ENCODE measurements at regions not wholly inside any gene's neighbourhood (a gene's known extent, or its start where the extent isn't known, plus 50 kb on each side); places are given as distances from the start of the nearest gene placed in this dataset.

GRCh38 chr5:4252385-4252784, 656.8 kb downstream of the IRX1 start:
- DNase-seq (ENCODE audit: low read depth in 1 of 2, low spot score in 1 of 2) = no peak
- H3K9me3 ChIP-seq = no peaks in the 10 kb centered on the region; the same call in 2 of the 3 replicates
- ATAC-seq = no peak
- 1% methylated on average over 4 of the region's 4 CpGs for WGBS (ENCODE audit: missing lambda C conversion rate)
- ChIA-PET CTCF (no interaction called here), POLR2A (no interaction called here)
- H3K4me1 ChIP-seq = no peaks in the 10 kb centered on the region
- no peak for TF ChIP-seq MYC (IDR thresholded peaks at IDR 0.05; ENCODE audit: borderline replicate concordance, low read length)
- no peak for TF ChIP-seq FOSB (CRISPR knock-in tag; IDR thresholded peaks at IDR 0.05)
- TF ChIP-seq CEBPB (IDR thresholded peaks at IDR 0.05) = no peak
- no peak for TF ChIP-seq RAD21 (conservative IDR thresholded peaks at IDR 0.05 in 1 of 2, IDR thresholded peaks at IDR 0.05 in 1 of 2)
- no peak for TF ChIP-seq NFE2L2 (conservative IDR thresholded peaks at IDR 0.05; ENCODE audit: low read length)
- TF ChIP-seq ATOH8 (CRISPR knock-in tag; IDR thresholded peaks at IDR 0.05; ENCODE audit: low read depth) = no peak
- TF ChIP-seq BCL3 (IDR thresholded peaks at IDR 0.05) = no peak
- no peak for TF ChIP-seq CHD2 (IDR thresholded peaks at IDR 0.05; ENCODE audit: low read length, partially characterized antibody)
- TF ChIP-seq FOSL2 (IDR thresholded peaks at IDR 0.05) = no peak
- TF ChIP-seq FOSL2 (CRISPR knock-in tag; IDR thresholded peaks at IDR 0.05) = no peak
- no peak for TF ChIP-seq CTCF (IDR thresholded peaks at IDR 0.05)
- TF ChIP-seq CBX8 (IDR thresholded peaks at IDR 0.05) = no peak
- no peak for TF ChIP-seq MAZ (IDR thresholded peaks at IDR 0.05; ENCODE audit: borderline replicate concordance, low read depth, low read length)
- TF ChIP-seq JUNB (IDR thresholded peaks at IDR 0.05) = no peak
- no peak for TF ChIP-seq RFX5 (IDR thresholded peaks at IDR 0.05)
- no peak for TF ChIP-seq HEYL (CRISPR knock-in tag; IDR thresholded peaks at IDR 0.05)
- H3K27ac ChIP-seq = no peak overlapping the region
- FAIRE-seq = no peak
- no peak overlapping the region for H3K4me3 ChIP-seq
- no peak overlapping the region for H3K4me2 ChIP-seq

GRCh38 chr5:4254736-4255135, 659.1 kb downstream of the IRX1 start:
- ChIA-PET POLR2A (no interaction called here), CTCF (no interaction called here)
- Histone ChIP-seq H3K4me3 (no peak overlapping the region), H3K4me1 (no peaks in the 10 kb centered on the region), H3K4me2 (no peak overlapping the region), H3K9me3 (no peaks in the 10 kb centered on the region; the same call in 2 of the 3 replicates), H3K27ac (no peak overlapping the region)
- FAIRE-seq = no peak
- DNase-seq (ENCODE audit: low read depth in 1 of 2, low spot score in 1 of 2) = no peak
- no peak for ATAC-seq
- TF ChIP-seq ESRRA (IDR thresholded peaks at IDR 0.05; ENCODE audit: borderline replicate concordance, low read length) = no peak
- no peak for TF ChIP-seq FOXS1 (CRISPR knock-in tag; IDR thresholded peaks at IDR 0.05)
- no peak for TF ChIP-seq ATOH8 (CRISPR knock-in tag; IDR thresholded peaks at IDR 0.05; ENCODE audit: low read depth)
- no peak for TF ChIP-seq HEYL (CRISPR knock-in tag; IDR thresholded peaks at IDR 0.05)
- no peak for TF ChIP-seq ZC3H11A (IDR thresholded peaks at IDR 0.05)
- no peak for TF ChIP-seq BHLHE40 (IDR thresholded peaks at IDR 0.05; ENCODE audit: low read depth, low read length)
- no peak for TF ChIP-seq PBX3 (IDR thresholded peaks at IDR 0.05)
- no peak for TF ChIP-seq SMC3 (IDR thresholded peaks at IDR 0.05)
- no peak for TF ChIP-seq CTCF (IDR thresholded peaks at IDR 0.05)
- 36% methylated on average over 6 of the region's 6 CpGs for WGBS (ENCODE audit: missing lambda C conversion rate)
